Calu3 (cell line): ENCODE measurements at regions not wholly inside any gene's neighbourhood (a gene's known extent, or its start where the extent isn't known, plus 50 kb on each side); places are given as distances from the start of the nearest gene placed in this dataset.

Source experiments
- BruUV-seq: library from RNA; stranded (reverse); fragments of 400-500 nt; replicated peaks from 2 replicates; lab custom pipeline; 2021; lab: Mats Ljungman, UMichigan
- CTCF ChIA-PET: fragments of 300-600 bp; sonication (Branson Sonifier 250); formaldehyde crosslinking; loops from one replicate; lab custom pipeline; 2022; ENCODE audit warnings: antibody characterized with exemption; lab: Charles Lee
- DNase-seq: peaks from one replicate; pipeline ENCODE4 v3.0.0; 2022
- H3K27ac Mint-ChIP-seq: one replicate; pipeline ENCODE4 v1.8.0; 2022; ENCODE audit warnings: mixed read lengths; ENCODE audit not compliant: unreplicated experiment
- H3K27me3 Mint-ChIP-seq: one replicate; pipeline ENCODE4 v1.8.0; 2022; ENCODE audit warnings: mixed read lengths; ENCODE audit not compliant: unreplicated experiment
- H3K36me3 Mint-ChIP-seq: one replicate; pipeline ENCODE4 v1.8.0; 2022; ENCODE audit warnings: mild to moderate bottlenecking, moderate library complexity, mixed read lengths; ENCODE audit not compliant: insufficient read depth, unreplicated experiment
- H3K4me1 Mint-ChIP-seq: one replicate; pipeline ENCODE4 v1.8.0; 2022; ENCODE audit warnings: mild to moderate bottlenecking, low read depth, mixed read lengths; ENCODE audit not compliant: unreplicated experiment
- H3K4me3 Mint-ChIP-seq: one replicate; pipeline ENCODE4 v1.8.0; 2022; ENCODE audit warnings: mild to moderate bottlenecking, low read depth, moderate library complexity, mixed read lengths; ENCODE audit not compliant: unreplicated experiment
- H3K9me3 Mint-ChIP-seq: one replicate; pipeline ENCODE4 v1.8.0; 2022; ENCODE audit warnings: low read depth, mixed read lengths; ENCODE audit not compliant: unreplicated experiment
- CTCF ChIP-seq: fragments of 200-600 bp; IDR thresholded peaks from one replicate; pipeline ENCODE4 v1.8.0; 2022; ENCODE audit warnings: antibody characterized with exemption; ENCODE audit not compliant: unreplicated experiment
- intact Hi-C: fragments of 100-400 bp; cut with micrococcal nuclease; formaldehyde crosslinking; loops from one replicate; pipeline ENCODE4 v1.10.0; 2022; ENCODE audit not compliant: unreplicated experiment

GRCh38 chr5:167899490-167900070 is 391.9 kb upstream of the WWC1 start:
- H3K27me3 Mint-ChIP-seq: peaks cover 93% of the 10 kb centered on the region
- CTCF ChIA-PET: interaction anchor here (0.6 kb wide), 1 partner anchor 57 kb away, joined by 4 read pairs; no protein-coding TSS in a partner anchor
- H3K9me3 Mint-ChIP-seq: no peaks in the 10 kb centered on the region
- intact Hi-C loops: no loop called here
- TF ChIP-seq CTCF: no peak
- no peak overlapping the region for H3K4me3 Mint-ChIP-seq
- H3K27ac Mint-ChIP-seq: no peak overlapping the region
- DNase-seq: peak; percentile 6
- BruUV-seq: no TSS peak
- H3K36me3 Mint-ChIP-seq: no peaks in the 10 kb centered on the region
- no peaks in the 10 kb centered on the region for H3K4me1 Mint-ChIP-seq

DNA sequence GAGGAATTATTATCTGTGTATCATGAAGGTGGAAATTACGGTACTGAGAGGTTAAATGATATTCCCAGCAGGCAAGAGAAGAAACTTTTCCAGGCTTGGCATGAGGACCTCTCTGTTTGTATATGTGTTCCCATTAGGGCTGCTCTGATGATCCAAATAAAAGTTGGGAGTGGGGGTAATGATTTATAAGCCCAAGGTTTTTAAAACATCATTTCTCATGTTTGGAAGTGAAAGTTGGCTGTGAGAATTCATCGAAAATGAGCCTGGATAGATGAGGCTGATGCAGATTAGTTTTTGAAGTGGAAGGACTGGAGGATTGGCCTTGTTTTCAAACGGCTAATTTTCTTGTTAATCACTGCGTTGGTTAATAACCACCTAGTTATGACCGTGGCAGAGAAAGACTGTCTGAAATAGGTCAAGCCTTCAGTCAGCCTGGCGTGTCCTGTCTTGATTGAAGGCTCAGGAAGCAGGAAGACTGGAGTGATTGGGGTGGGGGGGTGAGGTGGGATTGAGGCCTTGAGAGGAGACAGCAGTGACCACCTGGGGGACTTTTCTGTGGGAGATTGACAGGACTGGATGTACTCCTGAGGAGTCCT is 391.0 kb upstream of the WWC1 start:
- no peak for TF ChIP-seq CTCF
- no peak overlapping the region for H3K27ac Mint-ChIP-seq
- DNase-seq: no peak
- H3K36me3 Mint-ChIP-seq: no peaks in the 10 kb centered on the region
- no TSS peak for BruUV-seq
- CTCF ChIA-PET: interaction anchor here (0.6 kb wide), 1 partner anchor 58 kb away, joined by 4 read pairs; no protein-coding TSS in a partner anchor
- H3K9me3 Mint-ChIP-seq: no peaks in the 10 kb centered on the region
- no peak overlapping the region for H3K4me3 Mint-ChIP-seq
- intact Hi-C loops: no loop called here
- no peaks in the 10 kb centered on the region for H3K4me1 Mint-ChIP-seq
- H3K27me3 Mint-ChIP-seq: peaks cover 93% of the 10 kb centered on the region

GRCh38 chr5:167902298-167902697 is 389.1 kb upstream of the WWC1 start:
- intact Hi-C loops: no loop called here
- Mint-ChIP-seq H3K36me3 (no peaks in the 10 kb centered on the region), H3K4me1 (no peaks in the 10 kb centered on the region), H3K9me3 (no peaks in the 10 kb centered on the region), H3K27me3 (peaks cover 89% of the 10 kb centered on the region), H3K4me3 (no peak overlapping the region), H3K27ac (no peak overlapping the region)
- TF ChIP-seq CTCF: no peak
- no peak for DNase-seq
- BruUV-seq: no TSS peak
- CTCF ChIA-PET: no interaction called here

DNA sequence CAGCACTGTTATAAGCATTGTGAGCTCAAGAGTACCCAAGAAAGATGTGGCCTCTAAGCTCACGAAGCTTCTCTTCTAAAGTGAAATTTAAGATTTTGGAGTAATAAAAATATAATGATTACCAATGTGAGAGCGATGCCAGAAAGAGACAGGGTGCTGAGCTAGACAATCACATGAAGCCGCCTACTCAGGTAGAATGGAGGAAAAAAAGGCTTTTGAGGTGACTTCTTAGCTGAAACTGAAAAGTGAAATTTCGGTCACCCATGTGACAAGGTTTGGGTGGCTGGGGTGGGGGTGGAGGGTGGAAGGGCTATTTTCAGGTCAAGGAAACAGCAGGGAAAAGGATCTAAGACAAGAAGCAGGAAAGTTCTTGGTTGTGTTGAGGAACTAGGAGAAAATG is 388.2 kb upstream of the WWC1 start:
- intact Hi-C loops: no loop called here
- no peaks in the 10 kb centered on the region for H3K36me3 Mint-ChIP-seq
- TF ChIP-seq CTCF: no peak
- H3K9me3 Mint-ChIP-seq: no peaks in the 10 kb centered on the region
- peaks cover 83% of the 10 kb centered on the region for H3K27me3 Mint-ChIP-seq
- H3K27ac Mint-ChIP-seq: no peak overlapping the region
- no peak overlapping the region for H3K4me3 Mint-ChIP-seq
- H3K4me1 Mint-ChIP-seq: no peaks in the 10 kb centered on the region
- DNase-seq: no peak
- no TSS peak for BruUV-seq
- CTCF ChIA-PET: no interaction called here
